ENCODE measurements at regions not wholly inside any gene's neighbourhood (a gene's known extent, or its start where the extent isn't known, plus 50 kb on each side); places are given as distances from the start of the nearest gene placed in this dataset.

DNA sequence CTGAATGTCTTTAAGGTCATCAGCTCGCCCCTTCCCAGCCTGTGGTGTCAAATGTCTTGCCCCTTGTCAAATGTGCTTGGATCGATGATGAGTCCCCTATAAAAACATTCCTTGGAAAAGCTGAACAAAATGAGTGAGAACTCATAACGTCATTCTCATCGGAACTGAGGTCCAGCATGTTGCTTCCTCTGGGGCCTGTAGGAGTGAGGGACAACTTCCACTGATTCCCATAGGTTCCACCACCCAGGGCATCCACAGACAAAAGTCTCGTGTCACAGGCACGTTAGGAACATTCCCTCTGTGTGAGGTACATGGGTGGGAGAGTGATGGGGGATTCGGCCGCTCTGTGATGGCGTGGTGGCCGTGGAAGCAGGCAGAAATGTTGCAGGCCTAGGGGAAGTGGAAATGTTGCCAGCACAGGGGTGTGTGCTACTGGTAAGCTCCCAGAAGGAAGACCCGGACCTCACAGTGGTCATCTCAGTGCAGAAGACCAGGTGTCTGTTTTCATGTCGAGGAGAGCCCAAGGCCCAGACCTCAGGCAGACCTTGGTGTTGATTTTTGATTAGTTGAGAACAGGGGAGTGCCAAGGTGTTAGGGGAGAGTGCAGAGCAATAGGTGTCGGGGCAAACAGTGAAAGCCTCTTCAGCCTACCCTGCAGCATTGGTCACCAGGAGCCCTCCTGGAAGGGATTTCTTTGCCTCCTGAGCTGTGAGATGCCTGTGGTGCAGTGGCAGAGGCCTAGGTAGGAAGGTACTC, 96.8 kb downstream of the SNRPN start:
- TF ChIP-seq, protein P1, sequence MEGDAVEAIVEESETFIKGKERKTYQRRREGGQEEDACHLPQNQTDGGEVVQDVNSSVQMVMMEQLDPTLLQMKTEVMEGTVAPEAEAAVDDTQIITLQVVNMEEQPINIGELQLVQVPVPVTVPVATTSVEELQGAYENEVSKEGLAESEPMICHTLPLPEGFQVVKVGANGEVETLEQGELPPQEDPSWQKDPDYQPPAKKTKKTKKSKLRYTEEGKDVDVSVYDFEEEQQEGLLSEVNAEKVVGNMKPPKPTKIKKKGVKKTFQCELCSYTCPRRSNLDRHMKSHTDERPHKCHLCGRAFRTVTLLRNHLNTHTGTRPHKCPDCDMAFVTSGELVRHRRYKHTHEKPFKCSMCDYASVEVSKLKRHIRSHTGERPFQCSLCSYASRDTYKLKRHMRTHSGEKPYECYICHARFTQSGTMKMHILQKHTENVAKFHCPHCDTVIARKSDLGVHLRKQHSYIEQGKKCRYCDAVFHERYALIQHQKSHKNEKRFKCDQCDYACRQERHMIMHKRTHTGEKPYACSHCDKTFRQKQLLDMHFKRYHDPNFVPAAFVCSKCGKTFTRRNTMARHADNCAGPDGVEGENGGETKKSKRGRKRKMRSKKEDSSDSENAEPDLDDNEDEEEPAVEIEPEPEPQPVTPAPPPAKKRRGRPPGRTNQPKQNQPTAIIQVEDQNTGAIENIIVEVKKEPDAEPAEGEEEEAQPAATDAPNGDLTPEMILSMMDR (IDR thresholded peaks at IDR 0.05): no peak
- no peak for TF ChIP-seq POLR2A (IDR thresholded peaks at IDR 0.05)
- Histone ChIP-seq H3K27ac (no peak overlapping the region), H3K9me3 (peaks cover 0 to 98% of the 10 kb centered on the region in 2 donors), H3K4me3 (no peak overlapping the region), H3K27me3 (no peaks in the 10 kb centered on the region), H3K36me3 (no peaks in the 10 kb centered on the region), H3K4me1 (no peaks in the 10 kb centered on the region)
- peak in 1 of 2 donors; percentile 3 for DNase-seq
- intact Hi-C loops (cut with DNase I; ENCODE audit: low total_unique reads): no loop called here

DNA sequence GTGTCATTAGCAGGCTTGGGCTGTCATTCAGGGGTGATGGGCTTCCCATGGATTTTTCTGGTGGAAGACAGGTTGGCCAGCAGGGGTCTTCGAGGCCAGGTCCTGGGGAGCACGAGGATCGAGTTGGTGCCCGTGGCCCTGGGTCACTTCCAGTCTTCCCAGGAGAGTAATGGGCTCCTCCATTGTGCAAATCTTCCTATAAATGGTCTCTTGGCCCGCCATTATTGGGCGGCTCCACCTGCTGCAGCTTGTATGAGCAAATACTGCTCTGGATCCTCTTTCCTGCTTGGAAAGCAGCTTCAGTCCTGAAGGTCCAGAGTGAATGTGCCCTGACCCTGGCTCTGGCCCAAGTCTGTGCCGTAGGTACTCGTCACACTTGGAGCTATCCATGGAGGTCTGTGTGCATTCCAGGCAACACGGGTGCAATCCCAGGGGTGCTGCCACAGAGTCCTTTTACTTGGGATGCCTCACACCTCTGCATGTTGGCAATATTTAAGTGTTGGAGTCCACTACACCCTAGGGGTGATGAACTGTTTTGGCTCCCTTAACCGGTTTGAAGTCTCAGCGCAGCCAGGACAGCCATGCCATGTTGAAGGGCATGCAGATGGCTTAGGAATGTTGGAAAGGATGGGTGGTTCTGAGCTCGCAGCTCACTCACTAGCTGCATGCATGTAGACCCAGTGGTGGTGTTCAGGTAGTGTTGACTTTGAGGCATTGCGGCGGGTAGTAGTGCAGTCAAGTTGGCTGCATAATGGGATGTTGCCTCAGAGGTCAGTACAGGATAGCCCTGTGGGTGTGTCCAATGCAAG, 97.6 kb downstream of the SNRPN start:
- no peak overlapping the region for H3K4me3 ChIP-seq
- no peaks in the 10 kb centered on the region for H3K36me3 ChIP-seq
- no peak overlapping the region for H3K27ac ChIP-seq
- no peak for TF ChIP-seq POLR2A (IDR thresholded peaks at IDR 0.05)
- TF ChIP-seq, protein P1 (IDR thresholded peaks at IDR 0.05): no peak
- DNase-seq: peak in 1 of 2 donors; percentile 11
- no peaks in the 10 kb centered on the region for H3K27me3 ChIP-seq
- intact Hi-C loops (cut with DNase I; ENCODE audit: low total_unique reads): no loop called here
- no peaks in the 10 kb centered on the region for H3K4me1 ChIP-seq
- H3K9me3 ChIP-seq: peaks cover 0 to 99% of the 10 kb centered on the region in 2 donors

DNA sequence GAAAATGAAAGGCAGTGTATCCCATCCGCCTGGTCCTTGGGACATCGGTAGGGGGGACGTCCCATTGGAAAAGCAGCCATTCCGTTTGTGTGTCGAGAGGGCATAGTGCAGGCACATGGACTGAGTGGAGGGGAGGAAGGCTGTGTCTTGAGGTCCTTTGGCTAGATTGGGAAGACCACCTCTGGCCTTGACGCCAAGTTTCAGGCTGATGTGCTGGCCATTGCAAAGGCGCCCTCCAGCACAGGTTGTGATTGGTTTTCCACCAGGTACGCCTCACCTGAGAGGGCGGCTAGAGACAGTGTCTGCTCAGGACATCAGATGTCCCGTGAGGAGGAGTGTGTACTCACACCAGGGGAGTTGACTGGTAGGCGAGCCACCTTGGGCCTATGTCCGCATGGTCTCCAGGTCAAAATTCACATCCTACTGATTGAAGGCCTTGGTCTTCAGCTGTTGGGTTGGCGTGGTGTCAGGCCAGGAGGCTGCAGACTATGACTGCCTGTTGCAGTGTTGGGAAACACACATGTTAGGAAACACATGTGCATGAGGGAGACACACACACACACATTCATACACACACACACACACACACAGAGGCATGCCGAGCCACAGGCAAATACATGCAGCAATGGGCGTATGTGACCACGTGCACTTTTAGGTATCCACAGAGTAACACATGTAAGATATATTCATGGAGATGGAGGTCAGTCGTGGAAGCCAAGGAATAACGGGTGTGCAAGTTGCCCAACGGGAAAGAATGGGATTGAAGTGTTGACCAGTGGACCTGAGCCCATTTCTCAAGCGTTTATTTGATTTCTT, 98.4 kb downstream of the SNRPN start:
- intact Hi-C loops (cut with DNase I; ENCODE audit: low total_unique reads): no loop called here
- H3K27me3 ChIP-seq: no peaks in the 10 kb centered on the region
- DNase-seq: peak in 1 of 2 donors; percentile 4
- TF ChIP-seq, protein P1 (IDR thresholded peaks at IDR 0.05): no peak
- TF ChIP-seq POLR2A (IDR thresholded peaks at IDR 0.05): no peak
- no peaks in the 10 kb centered on the region for H3K36me3 ChIP-seq
- no peak overlapping the region for H3K4me3 ChIP-seq
- no peaks in the 10 kb centered on the region for H3K4me1 ChIP-seq
- peaks cover 0 to 99% of the 10 kb centered on the region in 2 donors for H3K9me3 ChIP-seq
- H3K27ac ChIP-seq: no peak overlapping the region

DNA sequence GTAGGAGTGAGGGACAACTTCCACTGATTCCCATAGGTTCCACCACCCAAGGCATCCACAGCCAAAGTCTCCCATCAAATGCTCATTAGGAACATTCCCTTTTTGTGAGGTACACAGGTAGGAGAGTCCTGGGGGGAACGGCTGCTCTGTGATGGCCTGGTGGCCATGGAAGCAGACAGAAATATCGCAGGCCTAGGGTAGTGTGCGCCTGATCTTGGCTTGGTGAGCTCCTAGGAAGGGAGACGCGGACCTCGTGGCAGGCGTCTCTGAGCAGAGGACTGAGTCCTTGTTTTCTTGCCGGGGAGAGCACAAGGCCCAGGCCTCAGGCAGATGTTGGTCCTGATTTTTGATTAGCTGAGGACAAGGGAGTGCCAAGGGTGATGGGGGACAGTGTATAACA, 99.5 kb downstream of the SNRPN start:
- no peaks in the 10 kb centered on the region for H3K4me1 ChIP-seq
- DNase-seq: peak in 1 of 2 donors; percentile 10
- no peak for TF ChIP-seq POLR2A (IDR thresholded peaks at IDR 0.05)
- TF ChIP-seq, protein P1 (IDR thresholded peaks at IDR 0.05): no peak
- no peak overlapping the region for H3K4me3 ChIP-seq
- H3K27ac ChIP-seq: no peak overlapping the region
- H3K27me3 ChIP-seq: no peaks in the 10 kb centered on the region
- no peaks in the 10 kb centered on the region for H3K36me3 ChIP-seq
- intact Hi-C loops (cut with DNase I; ENCODE audit: low total_unique reads): no loop called here
- peaks cover 0 to 99% of the 10 kb centered on the region in 2 donors for H3K9me3 ChIP-seq

Measured in uterus (tissue), 3 donors.